ENCODE measurements at regions not wholly inside any gene's neighbourhood (a gene's known extent, or its start where the extent isn't known, plus 50 kb on each side); places are given as distances from the start of the nearest gene placed in this dataset.

DNA sequence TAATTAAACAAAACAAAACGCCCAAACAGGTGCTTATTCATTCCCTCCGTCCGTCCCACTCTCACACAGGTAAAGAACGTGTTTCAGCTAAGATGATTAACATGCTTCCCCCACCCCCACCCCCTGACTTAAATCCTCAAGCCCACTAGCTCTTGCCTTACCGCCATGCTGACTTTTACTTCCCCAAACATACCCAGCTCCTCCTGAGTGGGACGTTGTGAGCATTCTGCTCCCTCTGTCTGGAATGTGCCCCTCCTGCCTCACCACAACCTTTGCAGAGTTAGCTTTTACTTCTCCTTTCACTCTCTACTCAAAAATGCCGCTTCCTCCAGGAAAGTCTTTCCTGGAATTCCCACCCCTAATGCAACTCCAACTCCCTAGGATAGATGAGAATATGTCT, 774.0 kb upstream of the RBFOX1 start:
- DNase-seq = no peak

DNA sequence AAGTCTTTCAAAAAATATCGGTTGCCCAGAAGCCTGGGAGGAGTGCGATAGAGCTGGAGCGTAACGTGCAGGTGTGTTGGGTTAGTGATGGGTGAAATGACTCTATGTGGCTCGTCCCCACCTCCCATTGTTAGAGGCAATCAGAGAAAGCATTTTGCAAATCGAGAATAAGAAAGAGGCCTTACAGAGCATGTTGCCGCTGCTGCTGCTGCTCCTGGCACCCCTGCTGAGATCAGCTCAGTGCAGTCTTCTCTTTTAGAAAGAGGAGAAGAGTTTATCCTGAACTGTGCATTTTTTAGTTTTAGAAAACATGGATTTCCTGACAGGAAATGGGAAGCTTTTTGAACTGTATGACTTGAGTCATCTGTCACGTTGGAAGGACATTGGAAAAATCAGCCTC, 774.5 kb upstream of the RBFOX1 start:
- DNase-seq = peak; percentile 72

DNA sequence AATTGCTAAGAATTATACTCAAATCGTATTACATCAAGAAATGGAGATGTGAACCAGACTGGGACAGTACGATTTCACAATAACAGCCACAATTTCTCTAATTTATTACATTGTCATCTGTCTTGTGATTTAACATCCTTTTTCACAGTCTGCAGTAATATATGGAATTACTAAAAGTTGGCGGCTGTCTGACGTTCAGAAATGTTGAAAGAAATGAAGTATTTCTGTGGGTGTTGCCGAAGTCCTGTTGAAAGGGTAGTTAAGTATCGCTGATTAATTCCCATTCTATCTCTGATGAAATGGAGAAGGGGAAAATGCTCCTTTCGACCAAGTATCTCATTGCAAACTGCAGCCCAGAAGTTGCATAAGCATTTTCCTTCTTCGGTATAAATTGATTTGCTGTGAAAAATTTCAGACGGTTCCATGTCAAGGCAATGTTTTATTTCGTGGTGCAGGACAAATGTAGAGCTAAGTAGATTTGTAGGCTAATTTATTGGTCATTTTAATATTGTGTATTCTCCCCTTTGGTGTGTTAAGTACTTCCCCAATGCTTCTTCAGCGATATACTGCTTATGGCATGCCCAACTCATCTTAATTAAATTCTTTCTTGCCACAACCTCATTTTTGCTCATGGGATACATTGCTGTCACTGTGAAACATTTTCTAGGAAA, 775.2 kb upstream of the RBFOX1 start:
- no peak for DNase-seq

DNA sequence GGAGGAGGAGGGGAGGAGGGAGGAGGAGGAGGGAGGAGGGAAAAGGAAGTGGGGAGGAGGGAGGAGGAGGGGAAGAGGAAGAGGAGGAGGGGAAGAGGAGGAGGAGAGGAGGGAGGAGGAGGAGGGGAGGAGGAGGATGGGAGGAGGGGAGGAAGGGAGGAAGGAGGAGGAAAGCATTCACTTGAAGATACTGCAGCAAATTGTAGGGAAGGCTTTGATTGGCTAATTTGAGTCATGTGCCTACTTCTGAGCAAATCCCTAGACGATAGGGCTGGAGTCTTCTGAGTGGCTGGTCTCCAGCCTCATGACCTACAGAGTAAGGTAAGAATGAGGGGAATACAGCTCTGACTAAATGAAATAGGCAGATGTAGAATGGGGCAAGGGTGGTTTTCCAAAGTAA, 783.2 kb upstream of the RBFOX1 start:
- DNase-seq = no peak

DNA sequence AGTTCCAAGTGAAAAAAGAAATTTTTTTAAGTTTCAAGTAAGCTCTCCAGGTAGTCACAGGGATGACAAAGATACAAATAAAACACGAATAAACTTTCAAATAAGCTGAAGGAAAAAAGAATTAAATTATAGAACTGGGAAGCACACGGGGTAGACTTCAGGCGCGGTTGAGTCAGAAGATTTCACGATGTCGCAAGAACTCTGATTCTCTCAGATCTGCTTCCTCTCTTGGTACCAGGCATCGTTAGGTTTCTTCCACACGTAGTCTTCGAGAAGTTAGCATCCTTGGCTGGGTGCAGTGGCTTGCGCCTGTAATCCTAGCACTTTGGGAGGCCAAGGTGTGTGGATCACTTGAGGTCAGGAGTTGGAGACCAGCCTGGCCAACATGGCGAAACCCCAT, 784.1 kb upstream of the RBFOX1 start:
- no peak for DNase-seq

DNA sequence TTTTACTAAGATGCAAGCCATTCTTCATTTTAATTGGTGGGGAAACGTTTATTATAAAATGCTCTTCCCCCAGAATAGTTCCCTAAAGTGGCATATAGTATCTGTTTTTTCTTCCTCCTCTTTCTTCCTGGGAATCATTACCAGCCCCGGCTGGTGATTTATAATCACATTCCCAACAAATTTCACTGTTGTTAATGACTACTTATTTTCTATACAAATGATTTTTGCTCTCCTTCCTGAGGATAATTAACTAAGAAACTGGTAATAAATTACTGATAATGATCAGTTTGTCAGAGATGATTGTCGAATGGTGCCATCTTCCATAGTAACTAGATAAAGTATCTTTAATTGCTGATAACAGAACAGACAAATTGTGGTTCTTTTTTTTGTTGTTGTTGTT, 785.5 kb upstream of the RBFOX1 start:
- DNase-seq = no peak

DNA sequence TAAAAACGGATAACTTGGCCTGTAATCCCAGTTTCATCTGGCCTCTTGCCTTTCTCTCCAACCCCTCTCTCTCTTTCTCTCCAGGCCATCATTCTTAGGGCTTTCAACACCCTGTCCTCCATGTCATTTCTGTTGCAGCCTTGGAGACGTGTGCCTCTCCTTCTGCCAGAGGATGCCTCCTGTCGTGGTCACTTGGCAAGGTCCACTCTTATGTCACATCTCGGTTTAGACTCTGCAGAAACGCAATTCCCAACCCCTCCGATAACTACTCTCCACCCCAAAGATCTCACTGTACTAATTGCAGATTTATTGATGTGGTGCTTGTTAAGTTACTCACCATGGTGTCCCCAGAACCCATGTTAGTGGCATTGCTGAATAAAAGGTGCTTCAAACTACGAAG, 787.3 kb upstream of the RBFOX1 start:
- DNase-seq = no peak

DNA sequence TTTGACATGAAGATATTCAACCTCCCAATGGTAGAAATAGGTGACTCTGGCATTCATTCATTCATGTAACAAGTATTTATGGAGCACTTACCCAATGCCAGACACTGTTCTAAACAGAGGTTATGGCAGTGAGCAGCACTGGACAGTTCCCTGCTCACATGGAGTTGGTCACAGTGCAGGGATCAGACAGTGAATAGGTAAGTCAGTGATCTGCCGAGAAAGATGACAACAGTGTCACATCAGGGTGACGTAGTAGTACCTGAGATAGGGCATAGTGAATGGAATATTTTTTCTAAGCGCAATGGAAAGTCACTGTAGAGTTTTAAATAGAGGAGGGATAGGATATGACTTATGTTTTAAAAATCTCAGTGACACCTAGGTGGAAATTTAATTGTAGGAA, 791.4 kb upstream of the RBFOX1 start:
- DNase-seq = no peak

DNA sequence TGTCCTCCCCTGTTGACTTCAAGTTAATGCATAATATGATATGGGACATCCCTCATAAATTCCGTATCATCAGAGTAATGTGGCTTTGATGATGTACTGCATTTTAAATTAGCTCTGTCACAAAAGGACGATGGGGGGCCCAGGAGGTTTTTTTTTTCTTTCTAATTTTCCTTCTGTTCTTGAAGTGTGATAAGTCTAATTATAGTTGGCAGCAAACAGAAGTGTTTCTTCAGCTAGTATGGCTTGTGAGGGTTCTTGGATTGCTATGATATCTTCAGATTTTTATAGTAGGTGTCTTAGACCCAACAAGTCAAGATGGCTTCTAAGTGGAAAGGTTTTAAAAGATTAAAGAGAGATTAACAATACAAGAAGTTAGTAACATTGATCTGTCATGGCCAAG, 796.2 kb upstream of the RBFOX1 start:
- no peak for DNase-seq

DNA sequence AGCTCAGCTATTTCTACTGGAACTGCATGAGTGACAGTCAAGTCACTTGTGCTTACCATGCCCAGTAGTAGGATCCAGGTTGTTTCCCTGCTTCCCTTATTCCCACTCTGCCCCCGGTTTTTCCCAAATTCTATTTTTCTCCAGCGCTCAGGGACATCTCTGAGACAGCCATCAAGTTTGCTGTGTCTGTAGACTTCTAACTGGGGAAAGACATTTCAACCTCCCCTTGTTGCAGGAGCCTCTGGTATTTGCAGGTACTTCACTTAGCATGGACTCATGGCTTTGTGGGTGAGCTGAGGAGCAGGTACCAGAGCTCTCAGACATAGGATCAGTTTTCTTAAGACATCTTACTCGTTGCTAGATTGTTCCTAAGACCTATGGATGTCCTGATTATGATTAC, 801.6 kb upstream of the RBFOX1 start:
- no peak for DNase-seq

DNA sequence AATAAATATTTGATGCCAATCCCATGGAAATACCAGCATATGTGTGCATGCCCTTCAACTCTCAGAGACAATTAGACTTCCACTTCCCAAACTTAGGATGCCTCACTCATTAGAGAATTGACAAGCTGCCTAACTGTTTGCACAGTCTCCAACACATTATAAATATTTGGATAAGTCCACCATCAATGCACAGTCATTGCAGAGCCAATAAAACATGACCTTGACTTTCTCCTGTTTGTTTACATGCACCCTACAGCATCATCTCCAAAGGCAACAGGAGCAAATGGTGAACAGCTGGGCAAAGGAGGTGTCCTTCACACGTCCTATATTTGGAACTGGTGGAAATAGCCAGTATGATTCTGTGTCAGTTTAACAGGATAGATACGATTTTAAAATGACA, 804.4 kb upstream of the RBFOX1 start:
- peak; percentile 77 for DNase-seq

DNA sequence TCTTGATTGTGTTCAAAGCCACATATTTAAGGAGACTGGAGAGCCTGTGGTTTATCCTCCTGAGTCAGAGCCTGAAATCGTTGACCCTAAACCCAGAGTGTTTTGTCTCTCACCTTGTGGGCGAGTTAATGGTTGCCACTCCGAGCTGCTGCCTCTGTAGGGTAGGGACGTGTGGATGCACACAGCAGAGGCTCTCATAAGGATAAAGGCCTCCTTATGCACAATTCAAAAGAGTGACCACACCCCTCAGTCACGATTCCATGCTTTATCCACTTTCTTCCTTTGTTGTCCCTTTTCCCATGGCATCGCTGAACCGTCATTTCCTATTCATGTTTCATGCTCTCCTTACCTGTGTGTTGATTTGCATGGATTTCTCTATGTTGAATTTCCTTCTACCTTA, 805.0 kb upstream of the RBFOX1 start:
- peak; percentile 79 for DNase-seq

DNA sequence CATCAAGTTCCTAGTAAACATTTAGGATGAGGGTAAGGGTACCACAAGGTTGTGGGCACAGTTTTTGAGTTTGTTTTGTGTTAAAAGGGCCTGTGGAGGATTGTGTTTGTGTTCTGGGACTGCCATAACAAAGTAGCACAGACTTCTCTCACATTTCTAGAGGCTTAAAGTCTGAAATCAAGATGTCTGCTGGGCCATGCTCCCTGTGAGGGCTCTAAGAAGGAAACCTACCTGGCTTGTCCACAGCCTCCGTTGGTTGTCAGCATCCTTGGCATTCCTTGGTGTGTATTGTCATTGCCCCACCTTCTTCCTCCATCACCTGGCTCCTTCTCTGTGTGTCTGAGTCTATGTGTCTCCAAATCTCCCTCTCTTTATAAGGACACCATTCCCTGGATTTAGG, 808.1 kb upstream of the RBFOX1 start:
- no peak for DNase-seq

DNA sequence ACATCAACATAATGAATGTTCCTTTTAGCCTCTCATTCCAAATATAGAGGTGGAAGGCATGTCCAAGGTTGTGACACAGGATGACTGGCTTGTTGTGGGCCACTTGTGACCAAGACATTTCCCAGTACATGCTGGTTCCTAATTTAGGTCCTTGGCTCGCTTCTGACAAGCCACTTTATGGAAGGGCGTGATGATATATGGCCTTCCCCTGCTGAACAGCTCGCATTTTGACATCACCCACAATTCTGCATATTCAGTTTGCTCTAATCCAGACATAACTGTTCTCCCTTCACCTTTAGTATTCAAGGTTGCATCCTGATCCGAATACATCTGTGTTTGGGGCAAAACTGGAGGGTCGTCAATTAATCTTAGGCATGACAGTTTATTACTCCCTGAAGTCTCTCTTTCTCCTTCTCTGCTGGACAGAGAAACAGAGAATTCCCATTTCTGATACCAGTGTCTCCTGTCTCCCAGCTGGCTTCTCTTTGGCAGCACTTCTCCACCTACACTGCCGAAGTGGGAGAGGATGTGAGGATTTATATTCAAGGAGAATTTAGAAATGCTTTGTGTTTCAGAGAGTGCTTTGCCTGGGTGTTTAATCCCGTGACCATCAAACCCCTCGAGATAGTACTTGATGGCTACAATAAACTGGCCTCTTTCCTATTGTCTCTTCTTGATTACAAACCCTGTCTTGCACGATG, 815.5 kb upstream of the RBFOX1 start:
- DNase-seq = no peak

DNA sequence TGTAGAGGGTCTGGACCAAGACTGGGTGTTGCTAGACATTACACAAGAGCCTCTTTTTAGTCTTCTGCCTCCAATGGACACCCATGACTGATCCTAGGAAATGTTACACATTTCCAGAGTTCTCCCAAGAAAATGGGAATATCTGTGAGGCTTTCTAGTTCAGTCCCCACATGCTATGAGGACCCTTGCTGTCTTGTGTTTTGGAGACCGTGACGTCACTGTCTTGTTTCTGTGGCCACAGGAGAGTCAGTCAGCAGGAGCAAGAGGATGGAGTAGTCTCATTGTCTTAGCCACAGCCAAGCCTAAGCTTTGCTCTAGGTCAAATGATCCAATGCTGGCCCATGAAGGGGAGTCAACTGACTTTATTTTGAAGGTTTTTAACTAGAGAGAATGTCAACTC, 820.1 kb upstream of the RBFOX1 start:
- DNase-seq = no peak

DNA sequence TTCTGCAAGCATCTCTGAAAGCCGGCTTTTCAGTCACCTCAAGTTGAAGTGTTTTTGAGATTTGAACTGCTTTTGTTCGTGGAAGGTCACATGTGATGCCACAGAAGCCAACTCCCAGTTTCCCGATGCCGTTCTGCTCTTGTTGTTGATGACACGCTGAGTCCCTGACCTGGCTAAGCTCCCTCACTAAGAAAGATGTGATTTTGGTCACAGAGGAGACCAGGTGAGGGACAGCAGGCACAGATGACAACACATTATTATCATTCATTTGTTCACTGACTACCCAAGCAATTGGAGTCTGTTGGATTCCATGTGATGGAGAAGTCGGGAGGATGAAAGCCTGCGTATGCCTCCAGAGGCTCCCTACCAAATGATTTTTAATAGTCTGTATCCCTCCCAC, 822.4 kb upstream of the RBFOX1 start:
- DNase-seq = no peak

DNA sequence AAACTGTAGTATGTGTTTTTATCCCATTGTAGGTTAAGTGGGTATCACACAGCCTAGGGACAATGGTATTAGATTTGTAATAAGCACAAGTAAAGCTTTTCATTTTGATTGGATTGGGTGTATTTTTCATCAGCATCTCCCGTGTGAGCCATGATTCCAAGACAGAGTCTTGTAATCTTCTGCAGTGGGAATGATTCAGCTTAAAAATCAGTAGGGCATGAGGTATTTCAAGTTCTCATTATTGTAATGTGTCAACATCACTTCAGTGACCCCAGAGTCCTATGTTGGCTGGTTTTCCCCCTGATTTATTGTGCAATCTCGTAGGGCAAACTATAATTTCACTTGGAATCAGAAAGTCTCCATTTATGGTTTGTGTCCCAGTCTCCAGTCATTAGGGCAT, 833.2 kb upstream of the RBFOX1 start:
- DNase-seq = peak; percentile 65

DNA sequence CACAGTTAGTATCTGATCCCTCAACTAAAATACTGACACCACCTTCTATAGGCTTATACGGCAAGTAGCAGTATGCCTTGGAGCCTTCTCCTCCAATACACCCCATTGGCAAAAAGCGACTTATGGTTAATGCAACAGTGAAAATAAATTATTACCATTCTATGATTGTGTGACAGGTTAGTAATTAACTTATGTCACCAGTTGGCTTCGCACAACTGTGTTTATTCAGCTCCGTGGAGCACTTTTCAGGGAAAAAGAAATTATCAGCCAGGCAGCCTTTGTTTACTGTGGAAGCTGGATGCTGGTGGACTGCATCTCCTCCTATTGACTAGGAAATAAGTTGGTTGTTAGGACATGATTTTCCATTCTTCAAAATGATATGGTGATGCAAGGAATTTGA, 833.8 kb upstream of the RBFOX1 start:
- DNase-seq = peak; percentile 45

DNA sequence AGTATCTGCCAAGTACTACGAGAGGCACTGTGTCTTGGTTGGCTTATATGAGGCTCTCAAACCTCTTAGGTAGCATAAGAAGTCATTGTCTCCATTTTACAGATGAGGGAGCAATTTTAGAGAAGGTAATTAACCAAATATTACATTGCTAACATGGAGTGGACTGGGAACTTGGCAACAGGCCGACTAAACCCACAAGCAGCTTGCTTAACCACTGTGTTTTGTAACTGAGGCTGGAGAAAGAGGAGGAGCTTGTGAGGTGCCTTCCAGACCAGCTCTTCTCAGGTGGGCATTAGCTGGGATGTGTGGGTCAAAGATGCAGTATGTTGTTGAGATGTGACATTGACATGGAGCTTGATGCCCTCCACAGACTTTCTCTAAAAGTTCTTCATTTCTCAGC, 835.6 kb upstream of the RBFOX1 start:
- no peak for DNase-seq

DNA sequence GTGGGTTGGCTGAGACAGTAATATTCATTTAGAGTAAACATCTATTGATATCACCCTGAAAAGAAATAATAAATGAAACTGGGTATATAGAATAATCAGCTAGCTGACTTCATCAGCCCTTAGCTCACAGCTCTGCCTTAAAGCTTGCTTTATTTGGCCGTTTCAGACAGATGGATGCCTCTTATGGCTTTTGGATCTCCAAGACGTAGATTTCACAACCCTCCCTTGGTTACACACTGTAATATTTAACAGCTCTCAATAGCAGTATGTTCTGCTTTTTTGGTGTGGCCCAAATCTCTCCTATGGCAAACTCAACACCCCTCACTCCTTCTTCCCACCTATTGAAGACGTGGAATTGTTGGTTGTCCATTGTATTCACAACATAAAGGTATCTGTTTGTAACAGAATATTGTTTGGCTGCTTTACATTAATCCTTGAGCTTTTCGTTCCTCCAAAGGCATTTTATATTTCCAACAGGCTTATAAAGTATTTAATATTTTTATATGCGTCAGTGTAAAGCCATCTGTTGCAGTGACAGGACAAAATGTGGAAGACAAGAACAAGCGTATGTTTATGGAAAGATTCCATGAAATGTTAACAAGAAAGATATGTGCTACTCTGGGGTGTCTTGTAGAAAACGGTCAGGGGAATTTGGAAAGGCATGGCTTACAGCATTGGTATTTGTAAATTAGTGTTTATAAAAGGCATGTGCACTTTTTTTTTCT, 837.0 kb upstream of the RBFOX1 start:
- DNase-seq = no peak

DNA sequence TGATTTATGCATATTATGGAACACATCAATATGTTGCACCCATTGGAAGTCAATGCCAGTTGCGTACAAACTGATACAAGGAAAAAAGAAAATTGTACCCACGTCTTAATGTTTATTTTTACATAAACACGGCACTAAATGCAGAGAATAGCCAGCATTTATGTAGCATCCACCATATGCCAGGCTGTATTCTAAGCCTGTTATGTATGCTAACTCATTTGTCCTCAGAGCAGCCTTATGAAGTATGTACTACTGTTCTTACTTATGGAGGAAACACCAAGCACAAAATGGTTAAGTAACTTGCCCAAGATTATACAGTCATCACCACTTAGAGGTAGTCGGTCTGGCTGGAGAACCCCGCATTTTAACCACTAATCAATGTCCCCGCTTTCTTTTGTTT, 837.9 kb upstream of the RBFOX1 start:
- no peak for DNase-seq

DNA sequence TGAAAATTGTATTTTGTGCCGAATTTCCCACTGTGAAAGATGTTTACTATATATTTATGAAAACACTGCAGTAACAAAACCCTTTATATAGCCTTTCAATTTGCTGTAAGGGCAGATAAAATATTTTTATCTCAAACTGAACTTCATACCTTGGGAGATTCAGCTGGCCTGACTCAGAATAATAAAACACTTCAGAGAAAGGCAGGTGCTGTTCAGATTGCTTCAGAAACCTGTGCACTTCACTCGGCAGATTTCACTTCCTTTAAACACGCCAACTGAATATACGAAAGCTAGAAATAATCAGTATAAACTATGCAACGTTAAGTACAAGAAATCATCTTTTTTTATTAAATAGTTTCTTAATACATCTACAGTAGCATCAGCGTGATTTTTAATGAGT, 839.1 kb upstream of the RBFOX1 start:
- DNase-seq = no peak

DNA sequence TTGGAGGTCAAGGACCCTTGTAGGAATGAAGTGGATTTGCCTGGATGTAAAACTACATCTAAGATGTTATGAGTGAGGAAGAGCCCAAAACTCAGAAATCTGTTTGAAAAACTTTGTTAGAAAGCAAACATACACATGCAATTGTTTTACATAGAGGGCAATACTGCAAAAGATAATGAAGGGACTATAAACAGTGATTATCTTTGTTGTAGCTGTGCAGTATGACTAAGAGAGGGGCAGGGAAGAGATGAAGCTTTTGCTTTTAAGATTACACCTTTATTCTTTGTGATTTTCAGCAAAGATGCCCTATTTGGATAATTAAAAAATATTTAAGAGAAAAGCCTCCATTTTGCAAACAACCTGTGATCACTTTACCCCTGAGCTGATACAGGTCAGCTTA, 839.9 kb upstream of the RBFOX1 start:
- no peak for DNase-seq

DNA sequence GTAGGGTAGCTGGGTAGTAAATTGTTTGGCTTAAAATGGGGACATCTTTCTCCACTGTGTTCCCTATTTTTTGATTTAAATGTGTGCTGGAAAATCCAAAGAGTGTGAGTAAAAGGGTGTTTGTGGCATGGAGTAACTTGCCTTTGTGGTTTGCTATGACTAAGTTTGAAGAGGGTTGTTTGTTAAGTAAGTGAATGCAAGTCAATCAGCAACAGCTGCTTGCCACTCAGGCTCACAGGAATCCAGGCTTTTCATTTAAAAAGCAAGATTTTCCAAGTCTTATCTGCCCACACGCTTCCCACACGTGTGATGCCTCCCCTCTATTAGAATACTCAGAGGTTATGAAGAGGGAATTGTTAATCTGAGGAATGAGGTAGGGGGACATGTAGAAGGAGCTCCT, 847.7 kb upstream of the RBFOX1 start:
- no peak for DNase-seq

DNA sequence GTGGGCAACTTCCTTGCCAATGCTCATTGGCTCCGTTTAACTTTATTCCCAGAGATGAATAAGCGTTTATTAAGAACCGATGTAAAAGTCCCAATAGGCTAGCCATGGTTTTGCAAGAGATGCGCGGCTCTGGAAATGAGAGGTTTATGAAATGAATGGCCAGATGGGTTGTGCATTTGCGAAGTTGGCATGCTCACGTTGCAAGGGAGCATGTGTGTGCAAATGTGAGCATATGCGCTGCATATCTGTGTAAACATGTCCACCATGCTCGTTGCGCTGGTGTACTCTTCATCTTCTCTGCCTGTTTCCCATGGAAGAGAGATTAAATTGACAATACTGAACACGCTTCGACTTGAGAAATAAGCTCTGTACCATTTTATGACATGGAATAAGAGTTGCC, 848.6 kb upstream of the RBFOX1 start:
- DNase-seq = peak; percentile 27

Data from NCI-H748 treated with DMSO at 0.1 percent for 48 hours (cell line).